Thoracic aorta (tissue), 2 donors: ENCODE measurements at regions not wholly inside any gene's neighbourhood (a gene's known extent, or its start where the extent isn't known, plus 50 kb on each side); places are given as distances from the start of the nearest gene placed in this dataset.

ENCODE experiments used
- ATAC-seq: fragments of 150-250 bp; one replicate; pipeline ENCODE4 v1.8.0; 2017; ENCODE audit warnings: low read depth; ENCODE audit not compliant: insufficient number of reproducible peaks, low FRiP score
- DNase-seq: peaks from one replicate; pipeline ENCODE4 v3.0.0-alpha.2; 2020; ENCODE audit warnings: low spot score
- H3K27ac ChIP-seq, 2 donors: fragments of 200-600 bp; sonication (generic); 1 replicate in 1 of 2; 2 replicates in 1 of 2; pipeline ENCODE4 v1.5.1; 2016; ENCODE audit warnings: mild to moderate bottlenecking in 2 of 2, moderate library complexity in 2 of 2
- H3K27me3 ChIP-seq: fragments of 200-600 bp; sonication (generic); replicated peaks from 2 replicates; pipeline ENCODE4 v1.6.0; 2016; ENCODE audit warnings: mild to moderate bottlenecking; ENCODE audit not compliant: insufficient read depth
- H3K36me3 ChIP-seq: fragments of 200-600 bp; sonication (generic); one replicate; pipeline ENCODE4 v1.5.1; 2016
- H3K4me1 ChIP-seq, 2 donors: fragments of 200-600 bp; sonication (generic); 1 replicate in 1 of 2; 2 replicates in 1 of 2; pipeline versions ENCODE4 v1.5.1 to v1.6.0; 2016; ENCODE audit warnings: low read depth in 2 of 2, mild to moderate bottlenecking in 1 of 2; ENCODE audit not compliant: control insufficient read depth in 1 of 2
- H3K4me3 ChIP-seq: fragments of 200-600 bp; sonication (generic); 2 replicates; pipeline ENCODE4 v1.5.1; 2016; ENCODE audit warnings: mild to moderate bottlenecking
- H3K9me3 ChIP-seq: fragments of 200-600 bp; sonication (generic); 2 replicates; pipeline ENCODE4 v1.5.1; 2016
- CTCF ChIP-seq: fragments of 200-600 bp; sonication (generic); IDR thresholded peaks from one replicate; pipeline ENCODE4 v1.5.1; 2019; ENCODE audit warnings: antibody characterized with exemption

GRCh38 chr4:153115322-153116290, 88.6 kb upstream of the TRIM2 start:
- Histone ChIP-seq H3K27me3 (no peaks in the 10 kb centered on the region), H3K4me3 (peak overlapping the region; percentile 57), H3K27ac (peak overlapping the region; percentile 90 to 94), H3K36me3 (no peaks in the 10 kb centered on the region), H3K4me1 (peaks cover 14 to 21% of the 10 kb centered on the region in 2 donors), H3K9me3 (no peaks in the 10 kb centered on the region)
- no peak for TF ChIP-seq CTCF
- DNase-seq = no peak
- peak; percentile 81 for ATAC-seq

GRCh38 chr4:153116291-153116680, 88.0 kb upstream of the TRIM2 start:
- no peak for TF ChIP-seq CTCF
- H3K27ac ChIP-seq = peak overlapping the region; percentile 90 to 94
- no peaks in the 10 kb centered on the region for H3K36me3 ChIP-seq
- DNase-seq (no peak), ATAC-seq (no peak)
- H3K27me3 ChIP-seq = no peaks in the 10 kb centered on the region
- H3K4me3 ChIP-seq = peak overlapping the region; percentile 57
- peaks cover 14 to 21% of the 10 kb centered on the region in 2 donors for H3K4me1 ChIP-seq
- no peaks in the 10 kb centered on the region for H3K9me3 ChIP-seq

- Histone ChIP-seq H3K9me3 (no peaks in the 10 kb centered on the region), H3K27me3 (no peaks in the 10 kb centered on the region), H3K4me3 (no peak overlapping the region), H3K4me1 (peaks cover 14 to 21% of the 10 kb centered on the region in 2 donors), H3K36me3 (no peaks in the 10 kb centered on the region), H3K27ac (peak overlapping the region; percentile 90 to 94)
- no peak for ATAC-seq
- no peak for DNase-seq
- no peak for TF ChIP-seq CTCF
These were observed 87.4 kb upstream of the TRIM2 start for GRCh38 chr4:153116801-153117200.

- ATAC-seq (no peak), DNase-seq (no peak)
- Histone ChIP-seq H3K4me1 (peaks cover 14 to 21% of the 10 kb centered on the region in 2 donors), H3K9me3 (no peaks in the 10 kb centered on the region), H3K27ac (no peak overlapping the region), H3K4me3 (no peak overlapping the region), H3K27me3 (no peaks in the 10 kb centered on the region), H3K36me3 (no peaks in the 10 kb centered on the region)
- no peak for TF ChIP-seq CTCF
These were observed 86.7 kb upstream of the TRIM2 start for GRCh38 chr4:153117554-153117953.

- ATAC-seq (no peak), DNase-seq (no peak)
- no peaks in the 10 kb centered on the region for H3K9me3 ChIP-seq
- H3K4me3 ChIP-seq = no peak overlapping the region
- TF ChIP-seq CTCF = no peak
- no peaks in the 10 kb centered on the region for H3K27me3 ChIP-seq
- no peak overlapping the region for H3K27ac ChIP-seq
- peaks cover 14 to 21% of the 10 kb centered on the region in 2 donors for H3K4me1 ChIP-seq
- no peaks in the 10 kb centered on the region for H3K36me3 ChIP-seq
These were observed 84.6 kb upstream of the TRIM2 start for GRCh38 chr4:153119626-153120025.
